Panc1 (cell line): ENCODE measurements at regions not wholly inside any gene's neighbourhood (a gene's known extent, or its start where the extent isn't known, plus 50 kb on each side); places are given as distances from the start of the nearest gene placed in this dataset.

Experiments
- ATAC-seq: fragments of 200-7000 bp; cut with Tn5 transposase; 2 replicates; pipeline ENCODE4 v1.9.1; 2020; ENCODE audit warnings: mild to moderate bottlenecking, moderate library complexity
- BruUV-seq: library from RNA; stranded (reverse); fragments of 400-500 nt; replicated peaks from 2 replicates; lab custom pipeline; 2021; lab: Mats Ljungman, UMichigan
- CTCF ChIA-PET: fragments of 300-600 bp; sonication (Branson Sonifier 250); formaldehyde crosslinking; loops from one replicate; lab custom pipeline; 2022; ENCODE audit warnings: antibody characterized with exemption; lab: Charles Lee
- POLR2A ChIA-PET: fragments of 300-600 bp; sonication (Branson Sonifier 250); formaldehyde crosslinking; loops from one replicate; lab custom pipeline; 2022; ENCODE audit warnings: antibody characterized with exemption; lab: Charles Lee
- DNase-seq: peaks from one replicate; pipeline ENCODE4 v3.0.0-alpha.2; 2010; ENCODE audit warnings: low read depth, low spot score
- H3K27ac ChIP-seq: 2 replicates; pipeline ENCODE4 v1.5.1; 2011; ENCODE audit warnings: mild to moderate bottlenecking, low read length, inconsistent platforms
- H3K27me3 ChIP-seq: fragments of 200-500 bp; sonication (Bioruptor generic); 2 replicates; pipeline ENCODE4 v1.6.0; 2014; ENCODE audit warnings: low read length, inconsistent platforms; ENCODE audit not compliant: control insufficient read depth, insufficient read depth
- H3K36me3 ChIP-seq: fragments of 200-500 bp; sonication (Bioruptor generic); 2 replicates; pipeline ENCODE4 v1.5.1; 2014; ENCODE audit warnings: inconsistent platforms, mild to moderate bottlenecking, low read length, moderate library complexity; ENCODE audit not compliant: control insufficient read depth, insufficient read depth
- H3K4me1 ChIP-seq: 2 replicates; pipeline ENCODE4 v1.5.1; 2011; ENCODE audit warnings: inconsistent platforms, mild to moderate bottlenecking, low read length, moderate library complexity; ENCODE audit not compliant: control insufficient read depth, insufficient read depth
- H3K4me3 ChIP-seq, 2 experiments: 2 replicates each; pipeline ENCODE4 v1.5.1; 2011 to 2012; ENCODE audit warnings: low read depth in 2 of 2, low read length in 2 of 2, mild to moderate bottlenecking in 2 of 2, inconsistent platforms in 1 of 2, moderate library complexity in 1 of 2
- H3K9me3 ChIP-seq: fragments of 200-500 bp; sonication (Bioruptor generic); 2 replicates; pipeline ENCODE4 v1.5.1; 2014; ENCODE audit warnings: low read depth, mild to moderate bottlenecking, inconsistent platforms, low read length, moderate library complexity; ENCODE audit not compliant: control insufficient read depth, insufficient read depth
- CTCF ChIP-seq: fragments of 450-650 bp; IDR thresholded peaks from 2 replicates; pipeline ENCODE4 v1.5.1; 2017; ENCODE audit warnings: mild to moderate bottlenecking
- POLR2AphosphoS5 ChIP-seq: IDR thresholded peaks from 2 replicates; pipeline ENCODE4 v1.6.1; 2012; ENCODE audit warnings: mild to moderate bottlenecking, low read depth, low read length, moderate library complexity
- REST ChIP-seq, 2 experiments: IDR thresholded peaks; 2 replicates each; pipeline ENCODE4 v1.6.1; 2011 to 2012; ENCODE audit warnings: low read depth in 2 of 2, control low read depth in 1 of 2, low read length in 1 of 2, mild to moderate bottlenecking in 1 of 2, moderate library complexity in 1 of 2; ENCODE audit not compliant: insufficient read depth in 1 of 2
- SIN3A ChIP-seq: IDR thresholded peaks from 2 replicates; pipeline ENCODE4 v1.6.1; 2012; ENCODE audit warnings: low read depth, mild to moderate bottlenecking, low read length, moderate library complexity, borderline replicate concordance; ENCODE audit not compliant: insufficient read depth
- TCF7L2 ChIP-seq: IDR thresholded peaks from 2 replicates; pipeline ENCODE4 v1.6.1; 2011; ENCODE audit warnings: mild to moderate bottlenecking, low read depth, low read length, inconsistent platforms
- in situ Hi-C: cut with HindIII; loops from 2 replicates; pipeline ENCODE4 v1.10.0; 2016; ENCODE audit warnings: low sequenced_read_pairs, low pct_unique_long_range_greater_than_20kb
- intact Hi-C: fragments of 100-400 bp; cut with micrococcal nuclease; formaldehyde crosslinking; loops from one replicate; pipeline ENCODE4 v1.10.0; 2022; ENCODE audit not compliant: unreplicated experiment

- DNase-seq: no peak
- Histone ChIP-seq H3K4me1 (no peaks in the 10 kb centered on the region), H3K27me3 (0 out of 2 replicates have a peak, but pooled peaks cover 2% of the 10 kb centered on the region), H3K4me3 (no peak overlapping the region), H3K9me3 (no peaks in the 10 kb centered on the region), H3K36me3 (no peaks in the 10 kb centered on the region), H3K27ac (no peak overlapping the region)
- intact Hi-C loops: no loop called here
- in situ Hi-C loops: no loop called here
- TF ChIP-seq SIN3A (no peak), CTCF (no peak), POLR2AphosphoS5 (no peak), REST (IDR thresholded peaks at IDR 0.05; ENCODE audit: insufficient read depth in 1 of 2, low read depth in 2 of 2, low read length in 1 of 2) (no peak), TCF7L2 (no peak)
- ChIA-PET CTCF (no interaction called here), POLR2A (no interaction called here)
- no TSS peak for BruUV-seq
- ATAC-seq: no peak
Measured at GRCh38 chr5:159564031-159564430, 233.7 kb upstream of the IL12B start.

GRCh38 chr5:159566832-159567231 lies 236.5 kb upstream of the IL12B start:
- ChIA-PET CTCF (no interaction called here), POLR2A (no interaction called here)
- intact Hi-C loops (no loop called here), in situ Hi-C loops (no loop called here)
- ATAC-seq (no peak), DNase-seq (no peak)
- no TSS peak for BruUV-seq
- Histone ChIP-seq H3K27ac (no peak overlapping the region), H3K9me3 (no peaks in the 10 kb centered on the region), H3K4me3 (no peak overlapping the region), H3K36me3 (no peaks in the 10 kb centered on the region), H3K27me3 (no peaks in the 10 kb centered on the region), H3K4me1 (0 out of 2 replicates have a peak, but pooled peaks cover 5% of the 10 kb centered on the region)
- TF ChIP-seq SIN3A: no peak
- TF ChIP-seq TCF7L2: no peak
- TF ChIP-seq REST (IDR thresholded peaks at IDR 0.05; ENCODE audit: insufficient read depth in 1 of 2, low read depth in 2 of 2, low read length in 1 of 2): no peak
- TF ChIP-seq POLR2AphosphoS5: no peak
- no peak for TF ChIP-seq CTCF
